Stimulated activated CD8-positive, alpha-beta memory T cell treated with anti-CD3 and anti-CD28 coated beads, Interleukin-2, amount 100 ng/mL, for 48 hours (primary cell): ENCODE measurements at regions not wholly inside any gene's neighbourhood (a gene's known extent, or its start where the extent isn't known, plus 50 kb on each side); places are given as distances from the start of the nearest gene placed in this dataset.
A peak's percentile ranks its signal among the peaks of the same experiment; 100 is the strongest.
"Not testable (repeated sequence)": the region's sequence is repeated elsewhere in the genome, so short reads cannot be mapped to it uniquely, and the experiment has no call there.

Source experiments
- DNase-seq, 2 donors: peaks; one replicate each; pipeline ENCODE4 v3.0.0-alpha.2; 2020; ENCODE audit warnings: low read depth in 2 of 2

DNA sequence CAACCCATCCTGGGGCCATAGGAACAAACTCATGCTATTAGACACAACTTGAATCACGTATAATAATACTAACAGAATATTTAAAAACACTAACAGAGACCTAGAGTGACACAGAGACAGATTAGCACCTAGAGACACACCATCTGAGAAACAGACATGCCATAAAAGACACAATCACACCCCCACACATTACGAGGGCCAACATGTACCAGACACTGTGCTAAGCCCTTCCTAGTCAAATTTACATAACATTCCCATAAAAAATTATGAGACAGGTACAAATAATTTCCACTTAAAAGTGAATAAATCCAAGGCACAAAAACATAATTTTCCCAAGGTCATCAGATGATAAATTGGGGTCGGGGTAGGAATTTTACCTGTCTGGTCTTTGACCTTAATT, 141.1 kb upstream of the PRSS16 start:
- no peak for DNase-seq

DNA sequence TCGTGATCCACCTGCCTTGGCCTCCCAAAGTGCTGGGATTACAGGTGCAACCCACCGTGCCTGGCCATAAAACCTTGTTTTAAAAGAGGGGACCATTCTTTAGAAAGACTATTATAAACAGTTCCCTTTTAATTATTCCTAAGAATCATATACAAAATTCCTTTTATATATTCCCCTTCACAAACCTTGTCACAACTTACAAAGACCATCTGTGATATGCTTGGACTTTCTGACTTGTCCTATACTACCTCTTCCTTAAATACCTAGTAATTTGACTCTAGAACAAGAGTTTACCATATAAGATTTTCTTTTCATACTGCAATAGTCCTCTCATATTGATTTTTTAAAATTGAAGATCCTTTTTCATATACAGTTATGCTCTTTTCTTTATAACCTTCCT, 135.8 kb upstream of the PRSS16 start:
- no peak for DNase-seq

DNA sequence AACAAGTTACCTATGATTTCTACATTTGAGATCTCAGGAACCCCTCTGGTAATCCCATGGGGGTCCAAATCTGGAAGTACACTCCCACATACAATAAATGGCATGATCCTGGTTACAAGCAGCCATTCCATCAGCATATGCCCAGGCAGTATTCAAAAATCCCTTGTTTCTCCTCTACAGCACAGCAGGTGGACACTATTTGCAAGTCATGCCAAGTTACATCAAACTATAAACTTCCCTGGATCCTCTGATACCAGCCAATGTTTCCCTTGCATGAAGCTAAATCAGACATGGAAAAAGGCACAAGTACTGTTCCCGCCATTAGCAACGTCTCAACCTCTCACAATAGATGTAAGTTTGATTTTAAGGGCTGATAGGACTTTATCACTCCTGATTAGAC, 134.5 kb upstream of the PRSS16 start:
- no peak for DNase-seq

DNA sequence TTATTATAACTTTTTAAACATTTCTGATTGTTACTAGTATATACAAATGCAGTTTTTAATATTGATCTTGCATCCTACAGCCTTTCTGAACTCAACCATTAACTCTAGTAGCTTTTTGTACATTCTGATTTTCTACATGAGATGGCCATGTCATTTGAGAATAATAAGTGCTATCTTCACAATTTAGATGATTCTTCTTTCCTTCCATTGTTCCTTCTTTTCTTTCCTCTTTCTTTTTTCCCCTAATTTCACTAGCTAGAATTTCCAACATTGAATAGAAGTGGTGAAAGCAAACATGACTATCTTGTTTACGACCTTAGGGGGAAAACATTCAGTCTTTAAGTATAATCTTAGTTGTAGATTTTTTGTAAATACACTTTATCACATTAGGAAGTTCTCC, 128.2 kb upstream of the PRSS16 start:
- DNase-seq, result no peak

DNA sequence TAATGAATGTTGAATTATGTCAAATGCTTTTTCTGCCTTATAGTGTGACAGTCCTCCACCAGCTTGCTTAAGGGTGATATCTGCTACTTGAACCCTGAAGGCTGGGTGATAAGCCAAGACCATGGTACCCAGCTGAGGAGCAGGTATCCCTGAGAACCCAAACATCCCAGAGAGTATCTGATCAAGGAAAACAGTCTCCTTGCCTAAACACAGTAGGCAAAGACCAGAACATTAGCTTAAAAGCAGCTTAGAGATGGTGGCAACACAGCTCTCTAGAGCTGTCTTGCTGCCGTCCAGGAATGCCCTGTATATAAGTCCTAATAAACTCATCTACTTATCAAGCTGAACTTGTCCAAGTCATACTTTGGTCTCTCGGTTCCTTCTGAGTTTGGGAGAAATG, 127.7 kb upstream of the PRSS16 start:
- no peak for DNase-seq

DNA sequence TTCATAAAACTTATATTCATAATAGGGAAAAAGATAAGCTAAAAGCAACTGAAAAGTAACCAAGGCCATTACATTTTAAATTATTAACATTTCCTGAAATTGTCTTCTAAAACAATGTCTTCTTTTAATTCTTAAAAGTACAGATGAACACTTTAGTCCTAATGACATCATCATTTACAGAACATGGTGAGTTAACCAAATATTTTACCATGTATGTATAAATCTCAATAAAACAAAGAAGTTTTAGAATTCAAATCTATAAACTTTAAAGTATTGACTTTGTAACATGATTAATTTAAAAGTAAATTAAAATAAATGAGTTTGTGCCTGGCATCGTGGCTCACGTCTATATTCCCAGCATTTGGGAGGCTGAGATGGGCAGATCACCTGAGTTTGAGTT, 125.9 kb upstream of the PRSS16 start:
- DNase-seq, result no peak

DNA sequence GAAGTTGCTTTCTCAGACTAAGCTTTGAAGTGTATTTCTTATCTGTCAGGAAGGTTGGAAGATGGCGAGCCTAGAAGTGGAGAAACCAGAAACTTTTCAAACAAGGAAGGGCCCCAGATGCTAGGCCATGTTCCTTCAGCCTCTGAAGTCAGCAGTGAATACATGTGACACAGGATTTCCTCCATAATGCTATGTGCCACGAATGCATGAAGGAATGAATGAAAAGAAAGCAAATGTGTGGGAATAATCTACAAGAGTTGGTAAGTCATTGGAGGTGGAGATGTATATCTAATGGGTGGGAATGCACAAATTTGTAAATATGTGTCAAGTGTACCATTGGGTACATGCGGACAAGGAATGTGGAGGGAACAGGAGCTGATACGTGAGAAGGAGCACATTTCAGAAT, 123.2 kb upstream of the PRSS16 start:
- DNase-seq, result no peak

DNA sequence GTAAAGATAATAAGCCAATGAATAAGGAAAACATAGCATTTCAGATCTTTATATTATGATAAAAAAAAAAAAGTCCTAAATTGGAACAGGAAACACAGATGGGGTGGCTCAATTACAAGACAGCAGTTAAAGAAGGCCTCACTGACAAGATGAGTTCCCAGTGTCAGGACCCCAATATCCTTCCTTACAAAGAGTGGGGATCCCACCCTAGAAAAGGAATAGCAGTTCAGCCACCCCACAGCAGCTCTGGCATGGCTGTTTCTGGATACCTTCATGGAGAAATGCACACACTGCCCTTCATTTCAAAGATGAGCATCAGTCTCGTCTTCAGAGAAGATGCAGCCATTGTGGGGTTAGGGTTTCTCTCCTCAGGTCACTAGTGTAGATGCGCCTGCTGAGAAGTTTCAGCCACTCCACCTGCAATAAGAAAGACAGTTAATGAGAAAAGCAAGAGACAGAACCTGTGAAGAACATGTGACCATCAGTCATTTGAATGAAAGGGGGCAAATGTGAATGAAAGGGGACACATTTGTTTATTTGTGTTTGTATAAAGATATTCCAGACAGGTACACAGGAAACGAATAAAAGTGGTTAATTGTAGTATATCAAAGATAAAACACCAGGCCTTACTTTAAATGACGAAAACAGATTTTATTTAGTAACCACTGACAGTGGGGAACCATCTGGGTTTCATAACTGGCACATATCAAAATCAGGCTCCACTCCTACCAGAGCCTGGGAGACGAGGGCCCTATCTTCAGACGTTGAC, 121.3 kb upstream of the PRSS16 start:
- DNase-seq, result no peak

DNA sequence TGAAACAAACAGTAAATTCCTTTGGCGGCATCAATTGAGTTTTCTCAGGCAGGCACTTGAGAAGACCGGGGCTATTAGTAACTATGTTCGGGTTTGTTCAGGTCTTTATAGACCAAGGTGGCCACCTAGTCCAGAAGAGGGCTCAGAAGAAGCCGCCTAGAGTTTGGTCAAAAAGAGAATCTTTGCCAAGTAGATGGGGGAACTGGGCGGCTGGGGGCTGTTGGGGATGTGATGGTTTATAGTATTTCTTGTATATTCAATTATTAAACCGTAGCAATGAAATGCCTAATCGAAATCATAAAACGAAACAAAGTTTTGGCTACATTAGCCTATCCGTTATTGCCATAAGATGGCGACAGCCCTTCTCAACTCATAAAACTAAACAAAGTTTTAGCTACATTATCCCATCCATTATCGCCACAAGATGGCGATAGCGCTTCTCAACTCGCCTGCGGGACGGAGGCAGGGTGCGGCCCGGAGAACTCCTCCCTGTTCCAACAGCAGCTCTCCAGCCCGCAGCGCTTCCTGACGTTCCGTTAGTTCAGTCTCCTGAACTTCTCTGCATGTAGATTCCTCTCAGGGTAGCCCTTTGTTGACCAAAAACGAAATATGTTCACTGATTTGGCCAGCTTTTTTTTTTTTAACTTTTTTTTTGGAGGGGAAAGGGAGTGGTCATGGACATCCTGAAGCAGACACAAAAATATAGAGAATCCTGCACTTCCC, 120.5 kb upstream of the PRSS16 start:
- peak; percentile 56 to 65 for DNase-seq

DNA sequence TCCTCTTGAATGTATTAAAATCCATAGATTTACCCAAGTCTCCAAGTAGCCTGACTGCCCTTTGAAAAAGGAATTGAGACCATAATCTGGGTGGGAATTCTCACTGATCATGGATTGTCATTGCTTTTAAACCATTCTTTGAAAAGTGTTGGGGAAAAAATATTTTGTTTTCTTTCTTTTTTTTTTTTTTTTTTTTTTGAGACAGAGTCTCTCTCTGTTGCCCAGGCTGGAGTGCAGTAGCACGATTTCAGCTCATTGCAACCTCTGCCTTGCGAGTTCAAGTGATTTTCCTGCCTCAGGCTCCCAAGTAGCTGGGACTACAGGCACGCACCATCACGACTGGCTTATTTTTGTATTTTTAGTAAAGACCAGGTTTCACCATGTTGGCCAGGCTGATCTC, 119.6 kb upstream of the PRSS16 start:
- DNase-seq, result not testable (repeated sequence)

DNA sequence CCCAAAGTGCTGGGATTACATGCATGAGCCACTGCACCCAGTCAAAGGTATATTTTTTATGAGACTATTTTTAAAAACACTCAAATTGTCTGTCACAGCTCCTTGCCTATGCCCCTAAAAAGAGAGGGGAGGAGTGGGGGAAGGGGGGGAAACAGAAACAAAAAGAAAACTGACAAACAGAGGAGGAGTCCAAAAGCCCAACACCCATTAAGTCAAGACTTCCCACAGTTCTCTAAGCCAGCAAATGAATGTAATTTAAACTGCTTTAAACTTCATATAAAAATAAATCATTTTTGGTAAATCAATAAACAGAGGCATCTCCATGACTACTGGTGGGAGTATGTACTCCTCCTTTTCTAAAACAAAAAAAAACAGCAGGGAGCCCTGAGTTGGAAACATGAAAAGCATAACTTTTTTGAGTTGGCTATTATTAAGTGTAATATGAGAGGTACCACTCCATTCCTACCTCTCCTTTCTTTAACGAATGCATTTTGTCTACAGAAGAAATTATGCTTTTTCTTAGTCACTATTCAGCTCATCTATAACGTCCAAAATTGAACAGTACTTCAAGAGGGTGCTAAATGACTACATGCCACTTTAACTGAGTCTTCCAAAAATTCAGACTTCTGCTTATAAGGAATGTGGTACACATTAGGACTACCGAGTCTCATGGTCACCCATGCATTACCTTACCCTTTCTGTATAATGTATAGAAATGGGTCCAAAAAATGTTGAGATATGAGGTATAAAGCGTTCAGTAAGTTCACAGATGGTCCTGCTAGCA, 119.0 kb upstream of the PRSS16 start:
- DNase-seq, result no peak

DNA sequence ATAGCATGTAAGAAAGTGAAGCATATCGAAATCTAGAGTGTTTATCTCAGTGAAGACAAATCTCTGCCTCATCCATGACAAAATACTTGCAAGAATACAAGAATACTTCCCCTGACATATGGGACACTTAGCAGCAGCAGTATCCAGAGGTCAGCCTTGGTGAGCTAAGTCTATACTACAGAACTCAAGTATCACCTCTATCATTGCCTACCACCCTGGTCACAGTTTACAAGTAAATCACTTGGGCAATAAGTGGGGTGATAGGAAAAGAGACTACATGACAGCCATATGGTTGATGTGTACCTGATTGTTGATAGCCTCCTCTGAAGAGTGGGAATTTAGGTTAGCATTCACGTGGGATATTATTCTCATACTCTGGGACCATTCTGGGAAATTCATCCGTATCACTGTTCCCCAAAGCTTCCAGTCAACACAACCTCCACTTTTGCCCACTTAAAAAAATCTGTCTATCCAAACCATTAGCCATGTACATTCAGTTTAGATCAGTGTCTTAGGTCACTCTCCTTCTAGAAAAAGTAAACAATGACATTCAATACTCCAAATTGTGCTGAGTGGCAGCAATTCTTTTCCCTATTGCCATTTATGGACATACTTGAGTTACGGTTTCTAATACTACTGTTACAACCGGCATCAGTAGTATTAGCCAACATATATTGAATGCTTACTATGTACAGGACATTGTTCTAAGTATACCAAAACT, 118.2 kb upstream of the PRSS16 start:
- no peak for DNase-seq

DNA sequence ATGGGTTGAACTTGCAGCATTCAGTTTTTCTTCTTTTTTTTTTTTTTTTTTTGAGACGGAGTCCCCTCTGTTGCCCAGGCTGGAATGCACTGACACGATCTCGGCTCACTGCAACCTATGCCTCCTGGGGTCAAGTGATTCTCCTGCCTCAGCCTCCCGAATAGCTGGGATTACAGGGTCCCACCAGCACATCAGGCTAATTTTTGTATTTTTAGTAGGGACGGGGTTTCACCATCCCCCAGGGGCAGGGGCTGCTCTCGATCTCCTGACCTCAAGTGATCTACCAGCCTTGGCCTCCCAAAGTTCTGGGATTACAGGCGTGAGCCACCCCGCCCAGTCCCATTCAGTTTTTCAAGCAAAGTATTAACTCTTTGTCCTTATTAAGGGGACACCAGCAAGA, 117.6 kb upstream of the PRSS16 start:
- no peak for DNase-seq

DNA sequence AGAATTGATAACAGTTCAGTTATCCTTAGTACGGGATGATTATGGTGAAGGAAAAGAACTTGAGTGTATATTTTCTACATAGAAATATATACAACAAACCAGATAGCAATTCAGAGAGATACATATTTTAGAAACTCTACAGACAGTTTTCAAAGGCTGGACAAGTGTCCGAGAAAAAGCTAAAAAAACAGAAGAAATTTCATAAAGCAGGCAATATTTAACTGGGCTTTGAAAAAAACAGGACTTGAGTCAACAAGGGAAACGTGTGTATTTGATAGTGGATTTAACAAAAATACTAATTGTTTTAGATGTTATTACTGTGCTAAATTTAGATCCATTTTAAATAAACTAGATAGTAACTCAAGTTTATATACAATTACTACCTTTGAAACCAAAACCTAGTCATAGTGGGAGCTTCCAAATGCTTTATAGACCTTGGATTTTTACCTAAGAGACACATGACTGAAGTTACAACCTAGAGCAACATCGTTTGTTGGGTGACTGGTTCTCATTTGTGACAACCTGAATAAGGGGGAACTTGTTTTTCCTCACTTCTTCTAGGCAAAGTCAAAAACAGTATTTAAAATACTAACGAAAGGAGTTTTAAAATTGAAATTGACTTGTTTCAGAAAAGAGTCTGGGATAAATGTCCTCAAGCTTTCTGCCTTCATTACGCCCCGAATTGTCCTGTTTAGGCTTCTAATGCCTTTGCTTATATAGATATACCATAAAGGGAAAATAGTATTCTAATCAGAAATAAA, 116.7 kb upstream of the PRSS16 start:
- no peak for DNase-seq

DNA sequence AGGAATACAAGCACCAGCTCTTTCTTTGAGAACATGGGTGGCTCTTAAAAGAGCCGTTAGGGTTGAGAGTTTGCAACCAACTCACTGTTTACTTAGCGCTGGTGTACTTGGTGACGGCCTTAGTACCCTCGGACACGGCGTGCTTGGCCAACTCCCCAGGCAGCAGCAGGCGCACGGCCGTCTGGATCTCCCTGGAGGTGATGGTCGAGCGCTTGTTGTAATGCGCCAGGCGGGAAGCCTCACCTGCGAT, 115.3 kb upstream of the PRSS16 start:
- not testable (repeated sequence) for DNase-seq

DNA sequence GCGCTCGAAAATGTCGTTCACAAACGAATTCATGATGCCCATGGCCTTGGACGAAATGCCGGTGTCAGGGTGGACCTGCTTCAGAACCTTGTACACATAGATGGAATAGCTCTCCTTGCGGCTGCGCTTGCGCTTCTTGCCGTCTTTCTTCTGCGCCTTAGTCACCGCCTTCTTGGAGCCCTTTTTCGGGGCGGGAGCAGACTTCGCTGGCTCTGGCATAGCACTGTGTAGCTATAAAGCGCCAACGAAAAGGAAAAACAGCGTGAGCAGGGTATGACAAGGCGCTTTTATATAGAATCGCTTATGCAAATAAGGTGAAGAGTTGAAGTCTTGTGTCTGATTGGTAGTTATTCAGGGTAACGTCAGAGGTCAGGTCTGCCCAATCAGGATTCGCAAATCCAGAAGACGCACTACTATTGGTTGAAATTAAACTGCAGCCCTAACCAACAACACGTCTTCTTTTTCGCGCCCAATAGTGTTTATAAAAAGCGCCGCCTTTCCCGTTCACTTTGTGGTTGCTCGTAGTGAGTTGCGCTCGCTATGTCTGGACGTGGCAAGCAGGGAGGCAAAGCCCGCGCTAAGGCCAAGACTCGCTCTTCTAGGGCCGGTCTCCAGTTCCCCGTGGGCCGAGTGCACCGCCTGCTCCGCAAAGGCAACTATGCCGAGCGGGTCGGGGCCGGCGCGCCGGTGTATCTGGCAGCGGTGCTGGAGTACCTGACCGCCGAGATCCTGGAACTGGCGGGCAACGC, 114.8 kb upstream of the PRSS16 start:
- peak; percentile 70 to 79 for DNase-seq

DNA sequence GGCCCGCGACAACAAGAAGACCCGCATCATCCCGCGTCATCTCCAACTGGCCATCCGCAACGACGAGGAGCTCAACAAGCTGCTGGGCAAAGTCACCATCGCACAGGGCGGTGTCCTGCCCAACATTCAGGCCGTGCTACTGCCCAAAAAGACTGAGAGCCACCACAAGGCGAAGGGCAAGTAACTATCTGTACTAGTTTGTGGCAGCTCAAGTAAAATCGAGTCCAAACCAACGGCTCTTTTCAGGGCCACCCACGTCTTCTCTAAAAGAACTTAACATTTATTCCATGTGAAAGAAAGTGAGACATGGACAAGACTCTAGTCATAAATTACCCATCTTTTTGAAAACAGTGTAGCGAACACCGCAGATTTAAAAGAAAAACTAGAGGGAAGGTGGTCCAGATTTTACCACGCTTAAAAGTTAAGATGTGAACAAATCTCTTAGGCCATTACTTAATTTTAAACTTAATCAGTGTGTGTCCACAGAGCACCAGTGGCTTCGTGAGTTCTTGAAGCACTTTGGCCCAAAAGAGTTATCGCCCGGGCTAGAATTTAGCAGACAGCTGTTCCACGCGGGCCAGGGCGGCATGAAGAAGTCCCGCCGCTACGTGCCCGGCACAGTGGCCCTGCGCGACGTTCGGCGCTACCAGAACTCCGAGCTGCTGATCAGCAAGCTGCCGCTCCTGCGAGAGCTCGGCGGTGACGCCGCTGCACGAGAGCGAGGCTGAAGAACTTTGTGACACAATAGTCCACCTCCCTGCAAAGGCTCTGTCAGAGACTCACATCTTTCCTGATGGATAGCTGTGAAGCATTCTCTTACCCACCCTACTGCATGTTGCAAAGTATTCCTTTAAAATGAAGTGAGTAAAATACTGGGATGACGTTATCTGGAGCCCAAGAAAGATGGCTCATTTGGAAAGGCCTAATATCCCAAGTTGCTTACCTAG, 113.9 kb upstream of the PRSS16 start:
- DNase-seq, result peak; percentile 56 to 70

DNA sequence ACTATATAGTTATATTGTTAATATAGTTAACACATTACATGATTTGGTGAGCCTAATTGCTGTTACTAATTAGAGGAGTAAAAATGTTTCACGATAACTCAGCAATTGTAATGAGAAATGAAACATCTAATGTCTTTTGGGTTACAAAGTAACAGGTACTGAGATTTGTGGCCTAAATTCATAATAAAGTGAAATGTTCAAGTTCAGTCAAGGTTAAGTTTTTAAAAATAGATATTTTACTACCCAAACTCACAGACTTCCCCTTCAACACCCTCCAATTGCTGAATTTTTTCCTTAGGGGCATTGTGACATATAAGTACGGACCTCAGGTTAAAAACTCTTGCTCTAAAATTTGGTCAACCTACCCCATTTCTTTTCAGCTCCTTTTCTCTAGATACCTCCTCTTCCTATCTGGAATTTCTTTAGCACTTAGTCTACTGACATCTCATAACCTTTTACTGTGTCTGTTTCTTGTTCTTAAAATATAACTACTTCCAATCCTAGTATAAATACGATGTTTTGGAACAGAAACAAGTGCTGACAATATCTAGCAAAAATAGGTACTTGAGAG, 112.3 kb upstream of the PRSS16 start:
- no peak for DNase-seq

DNA sequence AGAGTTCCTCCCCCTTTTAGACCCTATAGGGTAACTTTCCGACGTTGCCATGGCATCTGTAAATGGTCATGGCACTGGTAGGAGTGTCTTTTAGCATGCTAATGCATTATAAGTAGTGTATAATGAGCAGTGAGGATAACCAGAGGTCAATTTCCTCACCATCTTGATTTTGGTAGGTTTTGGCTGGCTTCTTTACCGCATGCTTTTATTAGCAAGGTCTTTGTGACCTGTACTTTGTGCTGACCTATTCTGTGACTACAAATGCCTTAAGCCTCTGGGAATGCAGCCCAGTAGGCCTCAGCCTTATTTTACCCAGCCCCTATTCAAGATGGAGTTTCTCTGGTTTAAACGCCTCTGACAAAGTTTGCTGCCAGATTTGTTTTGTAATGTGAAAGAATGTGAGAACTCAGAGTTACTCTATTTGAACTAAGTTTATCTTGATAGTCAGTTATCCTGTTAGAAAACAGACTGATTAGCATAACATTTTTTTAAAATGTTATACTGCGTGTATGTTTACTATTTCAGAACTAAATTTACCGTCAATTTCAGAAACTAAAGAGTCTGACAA, 111.3 kb upstream of the PRSS16 start:
- DNase-seq, result no peak
